A673 (cell line): ENCODE measurements at regions not wholly inside any gene's neighbourhood (a gene's known extent, or its start where the extent isn't known, plus 50 kb on each side); places are given as distances from the start of the nearest gene placed in this dataset.

ENCODE experiments used
- BruUV-seq: library from RNA; stranded (reverse); fragments of 400-500 nt; replicated peaks from 2 replicates; lab custom pipeline; 2021; lab: Mats Ljungman, UMichigan
- CTCF ChIA-PET: fragments of 300-600 bp; sonication (Branson Sonifier 250); formaldehyde crosslinking; loops from one replicate; lab custom pipeline; 2022; ENCODE audit warnings: antibody characterized with exemption; lab: Charles Lee
- POLR2A ChIA-PET: fragments of 300-600 bp; sonication (Branson Sonifier 250); formaldehyde crosslinking; loops from one replicate; lab custom pipeline; 2022; ENCODE audit warnings: antibody characterized with exemption; ENCODE audit not compliant: low non-redundant PET; lab: Charles Lee
- DNase-seq: peaks from one replicate; pipeline ENCODE4 v3.0.0-alpha.2; 2015; ENCODE audit warnings: low spot score
- H3K27ac ChIP-seq: fragments of 200-600 bp; sonication (generic); 2 replicates; pipeline ENCODE4 v1.5.1; 2016; ENCODE audit warnings: mixed run types, low read depth, mild to moderate bottlenecking, mixed read lengths, antibody characterized with exemption, low read length; ENCODE audit not compliant: poor library complexity, severe bottlenecking
- H3K27me3 ChIP-seq: fragments of 200-600 bp; sonication (generic); replicated peaks from 2 replicates; pipeline ENCODE4 v1.6.1; 2017; ENCODE audit warnings: mixed run types, low read depth, mild to moderate bottlenecking, mixed read lengths, antibody characterized with exemption, low read length; ENCODE audit not compliant: insufficient read depth, poor library complexity
- H3K36me3 ChIP-seq: fragments of 200-600 bp; sonication (generic); 2 replicates; pipeline ENCODE4 v1.6.1; 2016; ENCODE audit warnings: mixed run types, mild to moderate bottlenecking, mixed read lengths, antibody characterized with exemption, low read length; ENCODE audit not compliant: insufficient read depth, poor library complexity, severe bottlenecking
- H3K4me1 ChIP-seq: fragments of 200-600 bp; sonication (generic); 2 replicates; pipeline ENCODE4 v1.6.1; 2017; ENCODE audit warnings: mixed run types, mild to moderate bottlenecking, mixed read lengths, antibody characterized with exemption, low read length; ENCODE audit not compliant: insufficient read depth, poor library complexity, severe bottlenecking
- H3K4me3 ChIP-seq: fragments of 200-600 bp; sonication (generic); 2 replicates; pipeline ENCODE4 v1.5.1; 2016; ENCODE audit warnings: low read depth, mixed run types, mild to moderate bottlenecking, mixed read lengths, low read length; ENCODE audit not compliant: poor library complexity, severe bottlenecking
- H3K9me3 ChIP-seq: fragments of 200-600 bp; sonication (generic); 2 replicates; pipeline ENCODE4 v1.6.1; 2016; ENCODE audit warnings: mixed run types, low read depth, mild to moderate bottlenecking, mixed read lengths, antibody characterized with exemption, low read length; ENCODE audit not compliant: poor library complexity, severe bottlenecking
- EZH2 ChIP-seq: fragments of 200-600 bp; sonication (generic); IDR thresholded peaks from 2 replicates; pipeline ENCODE4 v1.6.1; 2017; ENCODE audit warnings: borderline replicate concordance, low read depth, mild to moderate bottlenecking, mixed read lengths, antibody characterized with exemption, low read length; ENCODE audit not compliant: poor library complexity, severe bottlenecking
- intact Hi-C: fragments of 100-400 bp; cut with micrococcal nuclease; formaldehyde crosslinking; loops from one replicate; pipeline ENCODE4 v1.10.0; 2022; ENCODE audit not compliant: unreplicated experiment
- TF ChIP-seq, protein P1 (sequence below): fragments of 300-800, 200-600 bp; sonication (generic); conservative IDR thresholded peaks from 2 replicates; pipeline ENCODE4 v1.5.1; 2017; ENCODE audit warnings: low read depth, mild to moderate bottlenecking, antibody characterized with exemption, low read length, moderate library complexity, mixed read lengths

DNA sequence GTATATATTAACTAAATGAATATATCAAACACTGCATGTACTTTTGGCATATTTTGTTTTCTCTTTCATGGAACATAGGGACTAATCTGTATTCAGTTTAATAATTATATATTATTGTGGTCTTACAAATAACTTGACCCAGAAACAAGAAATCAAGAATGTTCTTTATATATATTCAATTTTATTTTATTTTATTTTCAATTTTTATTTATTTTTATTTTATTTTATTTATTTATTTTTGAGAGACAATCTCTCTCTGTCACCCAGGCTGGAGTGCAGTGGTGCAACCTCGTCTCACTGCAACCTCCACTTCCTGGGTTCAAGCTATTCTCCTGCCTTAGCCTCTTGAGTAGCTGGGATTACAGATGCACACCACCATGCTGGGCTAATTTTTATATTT, 258.4 kb upstream of the MYO3A start:
- no peak for DNase-seq
- peaks cover 5% of the 10 kb centered on the region for H3K27me3 ChIP-seq
- no peak overlapping the region for H3K4me3 ChIP-seq
- no peaks in the 10 kb centered on the region for H3K9me3 ChIP-seq
- H3K27ac ChIP-seq = no peak overlapping the region
- intact Hi-C loops = no loop called here
- TF ChIP-seq, protein P1, sequence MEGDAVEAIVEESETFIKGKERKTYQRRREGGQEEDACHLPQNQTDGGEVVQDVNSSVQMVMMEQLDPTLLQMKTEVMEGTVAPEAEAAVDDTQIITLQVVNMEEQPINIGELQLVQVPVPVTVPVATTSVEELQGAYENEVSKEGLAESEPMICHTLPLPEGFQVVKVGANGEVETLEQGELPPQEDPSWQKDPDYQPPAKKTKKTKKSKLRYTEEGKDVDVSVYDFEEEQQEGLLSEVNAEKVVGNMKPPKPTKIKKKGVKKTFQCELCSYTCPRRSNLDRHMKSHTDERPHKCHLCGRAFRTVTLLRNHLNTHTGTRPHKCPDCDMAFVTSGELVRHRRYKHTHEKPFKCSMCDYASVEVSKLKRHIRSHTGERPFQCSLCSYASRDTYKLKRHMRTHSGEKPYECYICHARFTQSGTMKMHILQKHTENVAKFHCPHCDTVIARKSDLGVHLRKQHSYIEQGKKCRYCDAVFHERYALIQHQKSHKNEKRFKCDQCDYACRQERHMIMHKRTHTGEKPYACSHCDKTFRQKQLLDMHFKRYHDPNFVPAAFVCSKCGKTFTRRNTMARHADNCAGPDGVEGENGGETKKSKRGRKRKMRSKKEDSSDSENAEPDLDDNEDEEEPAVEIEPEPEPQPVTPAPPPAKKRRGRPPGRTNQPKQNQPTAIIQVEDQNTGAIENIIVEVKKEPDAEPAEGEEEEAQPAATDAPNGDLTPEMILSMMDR = no peak
- no peak for TF ChIP-seq EZH2
- H3K4me1 ChIP-seq = no peaks in the 10 kb centered on the region
- no TSS peak for BruUV-seq
- ChIA-PET POLR2A (no interaction called here), CTCF (no interaction called here)
- no peaks in the 10 kb centered on the region for H3K36me3 ChIP-seq

DNA sequence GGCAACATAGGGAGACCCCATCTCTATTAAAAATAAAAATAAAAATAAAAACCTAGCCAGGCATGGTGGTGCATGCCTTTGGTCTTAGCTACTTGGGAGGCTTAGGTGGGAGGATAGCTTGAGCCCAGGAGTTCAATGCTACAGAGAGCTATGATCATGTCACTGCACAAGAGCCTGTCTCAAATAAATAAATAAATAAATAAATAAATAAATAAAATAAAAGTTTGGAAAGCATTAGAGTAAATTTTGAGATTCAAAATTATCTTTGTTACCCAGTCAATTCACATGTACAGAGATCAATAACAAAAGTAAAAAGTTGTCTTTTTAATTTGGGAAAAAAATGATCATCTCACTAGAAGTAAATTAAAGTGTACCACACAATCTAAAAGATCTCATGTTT, 255.8 kb upstream of the MYO3A start:
- DNase-seq = no peak
- intact Hi-C loops = no loop called here
- Histone ChIP-seq H3K27me3 (no peaks in the 10 kb centered on the region), H3K4me1 (no peaks in the 10 kb centered on the region), H3K4me3 (no peak overlapping the region), H3K36me3 (no peaks in the 10 kb centered on the region), H3K27ac (no peak overlapping the region), H3K9me3 (no peaks in the 10 kb centered on the region)
- POLR2A ChIA-PET = no interaction called here
- CTCF ChIA-PET = no interaction called here
- no TSS peak for BruUV-seq
- TF ChIP-seq EZH2 = no peak
- TF ChIP-seq, protein P1 = no peak

DNA sequence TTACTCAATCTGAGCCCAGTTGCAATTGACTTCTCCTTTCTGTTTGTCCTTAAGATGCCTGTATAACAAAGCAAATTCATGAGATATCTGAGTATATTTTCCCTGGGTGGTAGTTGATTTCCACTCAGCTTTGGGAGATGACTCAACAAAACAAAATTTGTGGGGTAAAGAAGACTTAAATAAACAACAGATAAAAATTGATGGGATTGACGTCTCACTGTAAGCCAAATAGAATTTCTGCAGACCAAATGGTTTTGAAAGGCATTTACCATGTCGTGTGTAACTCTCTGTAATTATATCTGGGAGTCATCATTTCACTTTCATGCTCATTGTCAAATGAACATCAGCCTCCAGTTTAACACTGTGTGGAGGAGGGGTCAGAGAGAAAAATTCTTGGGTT, 255.4 kb upstream of the MYO3A start:
- ChIA-PET CTCF (no interaction called here), POLR2A (no interaction called here)
- no peak overlapping the region for H3K27ac ChIP-seq
- no peaks in the 10 kb centered on the region for H3K36me3 ChIP-seq
- TF ChIP-seq, protein P1 = no peak
- no peak for TF ChIP-seq EZH2
- BruUV-seq = no TSS peak
- H3K4me1 ChIP-seq = no peaks in the 10 kb centered on the region
- H3K9me3 ChIP-seq = no peaks in the 10 kb centered on the region
- no peak overlapping the region for H3K4me3 ChIP-seq
- H3K27me3 ChIP-seq = no peaks in the 10 kb centered on the region
- no peak for DNase-seq
- intact Hi-C loops = no loop called here
